NCI-H1105 treated with DMSO at 0.1 percent for 48 hours (cell line): ENCODE measurements at regions not wholly inside any gene's neighbourhood (a gene's known extent, or its start where the extent isn't known, plus 50 kb on each side); places are given as distances from the start of the nearest gene placed in this dataset.
A peak's percentile ranks its signal among the peaks of the same experiment; 100 is the strongest.

ENCODE experiments used
- DNase-seq: peaks from one replicate; lab custom pipeline; 2025; lab: John Stamatoyannopoulos, UW

- DNase-seq: no peak
Measured at GRCh38 chr18:68467329-68467728, 247.6 kb downstream of the TMX3 start.

- DNase-seq: no peak
Measured at GRCh38 chr18:68466672-68467071, 248.2 kb downstream of the TMX3 start.

- DNase-seq: no peak
Measured at GRCh38 chr18:68462766-68463165, 252.1 kb downstream of the TMX3 start.

- DNase-seq: no peak
Measured at GRCh38 chr18:68462148-68462547, 252.8 kb downstream of the TMX3 start.

- peak; percentile 34 for DNase-seq
Measured at GRCh38 chr18:68461481-68462018, 253.4 kb downstream of the TMX3 start.

GRCh38 chr18:68459968-68460367 lies 254.9 kb downstream of the TMX3 start:
- no peak for DNase-seq

- DNase-seq: no peak
Measured at GRCh38 chr18:68456985-68457384, 257.9 kb downstream of the TMX3 start.

GRCh38 chr18:68455229-68455603 lies 259.7 kb downstream of the TMX3 start:
- no peak for DNase-seq

- no peak for DNase-seq
Measured at GRCh38 chr18:68454511-68455228, 260.2 kb downstream of the TMX3 start.

- no peak for DNase-seq
Measured at GRCh38 chr18:68449292-68449691, 265.6 kb downstream of the TMX3 start.

GRCh38 chr18:68448736-68449135 lies 266.2 kb downstream of the TMX3 start:
- DNase-seq: no peak

- no peak for DNase-seq
Measured at GRCh38 chr18:68447286-68447685, 267.6 kb downstream of the TMX3 start.

GRCh38 chr18:68445668-68446426 lies 269.1 kb downstream of the TMX3 start:
- no peak for DNase-seq

- DNase-seq: no peak
Measured at GRCh38 chr18:68445136-68445535, 269.8 kb downstream of the TMX3 start.

GRCh38 chr18:68441241-68441640 lies 273.7 kb downstream of the TMX3 start:
- no peak for DNase-seq

GRCh38 chr18:68440433-68440832 lies 274.5 kb downstream of the TMX3 start:
- DNase-seq: no peak

- DNase-seq: no peak
Measured at GRCh38 chr18:68439642-68440041, 275.3 kb downstream of the TMX3 start.

- no peak for DNase-seq
Measured at GRCh38 chr18:68438983-68439382, 275.9 kb downstream of the TMX3 start.

GRCh38 chr18:68438536-68438935 lies 276.4 kb downstream of the TMX3 start:
- no peak for DNase-seq

GRCh38 chr18:68436485-68436884 lies 278.4 kb downstream of the TMX3 start:
- no peak for DNase-seq

GRCh38 chr18:68435581-68435980 lies 279.3 kb downstream of the TMX3 start:
- DNase-seq: no peak

- no peak for DNase-seq
Measured at GRCh38 chr18:68431922-68432198, 283.0 kb downstream of the TMX3 start.

GRCh38 chr18:68431111-68431921 lies 283.6 kb downstream of the TMX3 start:
- DNase-seq: no peak
